GM12801 (cell line): ENCODE measurements at regions not wholly inside any gene's neighbourhood (a gene's known extent, or its start where the extent isn't known, plus 50 kb on each side); places are given as distances from the start of the nearest gene placed in this dataset.

ENCODE experiments used
- TF ChIP-seq, protein P1 (sequence below): IDR thresholded peaks from one replicate; pipeline ENCODE4 v1.5.1; 2011; ENCODE audit warnings: control low read depth; ENCODE audit not compliant: insufficient read length; ENCODE audit errors: extremely low read depth

DNA sequence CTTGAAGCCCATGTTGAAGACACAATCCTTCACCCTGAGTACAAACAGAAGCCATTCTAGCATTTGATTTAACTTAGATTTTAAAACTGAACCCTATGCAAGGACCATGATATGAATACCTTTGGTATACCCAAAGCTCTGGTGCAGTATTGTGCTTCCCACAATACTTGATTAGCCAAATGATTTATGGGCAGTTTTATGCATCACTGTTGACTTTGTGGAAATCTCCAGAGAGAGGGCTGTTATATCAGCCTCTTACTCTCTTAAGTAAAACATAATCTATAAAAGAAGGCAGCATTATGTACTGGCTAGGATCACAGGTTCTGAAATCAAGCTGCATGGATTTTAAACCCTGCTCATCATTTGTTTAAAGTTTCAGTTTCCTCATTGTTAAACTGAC lies 762.8 kb downstream of the EFNA5 start:
- TF ChIP-seq, protein P1, sequence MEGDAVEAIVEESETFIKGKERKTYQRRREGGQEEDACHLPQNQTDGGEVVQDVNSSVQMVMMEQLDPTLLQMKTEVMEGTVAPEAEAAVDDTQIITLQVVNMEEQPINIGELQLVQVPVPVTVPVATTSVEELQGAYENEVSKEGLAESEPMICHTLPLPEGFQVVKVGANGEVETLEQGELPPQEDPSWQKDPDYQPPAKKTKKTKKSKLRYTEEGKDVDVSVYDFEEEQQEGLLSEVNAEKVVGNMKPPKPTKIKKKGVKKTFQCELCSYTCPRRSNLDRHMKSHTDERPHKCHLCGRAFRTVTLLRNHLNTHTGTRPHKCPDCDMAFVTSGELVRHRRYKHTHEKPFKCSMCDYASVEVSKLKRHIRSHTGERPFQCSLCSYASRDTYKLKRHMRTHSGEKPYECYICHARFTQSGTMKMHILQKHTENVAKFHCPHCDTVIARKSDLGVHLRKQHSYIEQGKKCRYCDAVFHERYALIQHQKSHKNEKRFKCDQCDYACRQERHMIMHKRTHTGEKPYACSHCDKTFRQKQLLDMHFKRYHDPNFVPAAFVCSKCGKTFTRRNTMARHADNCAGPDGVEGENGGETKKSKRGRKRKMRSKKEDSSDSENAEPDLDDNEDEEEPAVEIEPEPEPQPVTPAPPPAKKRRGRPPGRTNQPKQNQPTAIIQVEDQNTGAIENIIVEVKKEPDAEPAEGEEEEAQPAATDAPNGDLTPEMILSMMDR, result no peak

DNA sequence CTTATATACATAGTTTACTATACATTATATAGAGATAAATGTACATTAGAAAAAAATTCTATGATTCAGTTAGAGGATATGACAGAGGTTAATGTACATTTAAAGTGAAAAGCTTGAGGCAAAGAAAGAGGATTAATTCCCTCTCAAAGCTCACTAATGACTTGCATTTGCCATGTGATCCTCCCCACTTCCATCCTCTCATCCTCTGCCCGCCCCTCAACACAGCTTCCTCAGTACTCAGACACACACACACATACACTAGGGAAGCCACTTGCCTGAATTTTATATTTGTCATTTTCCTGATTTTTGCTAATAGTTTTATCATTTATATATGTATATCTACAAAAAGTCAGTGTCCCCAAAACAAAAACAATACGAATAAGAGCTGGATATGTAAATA lies 764.5 kb downstream of the EFNA5 start:
- TF ChIP-seq, protein P1, result no peak

DNA sequence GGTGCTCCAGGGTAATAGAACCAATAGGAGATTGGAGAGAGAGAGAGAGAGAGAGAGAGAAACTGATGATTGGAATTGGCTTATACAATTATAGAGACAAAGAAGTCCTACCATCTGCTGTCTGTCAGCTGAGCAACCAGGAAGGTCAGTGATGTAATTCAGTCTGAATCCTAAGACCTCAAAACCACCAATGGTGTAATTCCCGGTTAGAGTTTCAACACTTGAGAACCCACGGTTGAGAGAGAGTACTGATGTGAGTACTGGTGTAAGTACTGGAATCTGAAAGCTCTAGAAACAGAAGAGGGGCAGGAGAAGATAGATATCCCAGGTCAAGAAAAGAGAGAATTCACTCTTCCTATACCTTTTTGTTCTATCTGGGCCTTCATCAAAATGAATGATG lies 775.8 kb downstream of the EFNA5 start:
- TF ChIP-seq, protein P1, result no peak

DNA sequence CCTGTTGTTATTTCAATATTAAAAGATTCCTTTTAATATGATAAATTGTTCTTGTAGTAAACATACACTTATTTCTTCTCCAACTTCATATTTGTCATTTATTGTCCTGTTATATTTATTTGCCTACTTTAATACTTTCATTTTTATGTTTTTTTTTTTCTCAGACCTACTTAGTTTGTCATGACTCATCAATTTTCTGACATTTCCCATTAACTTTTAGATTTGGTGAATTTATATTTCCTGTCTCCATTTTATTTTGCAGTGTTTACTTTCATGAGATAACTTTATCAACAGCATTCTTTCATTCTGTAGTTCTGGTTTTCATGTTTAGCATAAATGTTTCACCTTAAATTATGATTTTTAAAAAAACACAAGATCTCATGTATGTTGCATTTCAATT lies 788.7 kb downstream of the EFNA5 start:
- TF ChIP-seq, protein P1, result no peak

DNA sequence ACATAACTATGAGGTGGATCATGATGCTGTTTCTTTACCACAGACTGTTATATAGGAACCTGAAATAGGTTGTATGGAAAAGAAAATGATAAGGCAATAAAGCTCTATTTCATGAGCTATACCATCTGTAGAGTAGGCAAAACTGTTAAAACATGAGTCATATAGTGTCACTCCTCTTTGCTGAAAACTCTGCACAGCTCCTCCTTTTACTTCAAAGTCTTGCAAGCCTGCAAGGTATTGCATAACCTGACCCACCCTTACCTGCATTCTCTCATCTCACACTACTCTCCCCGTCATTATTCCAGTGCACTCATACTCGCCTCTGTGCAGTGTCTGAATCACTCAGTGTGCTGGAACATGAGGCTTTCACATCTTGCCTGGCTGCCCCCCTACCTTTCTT lies 790.1 kb downstream of the EFNA5 start:
- TF ChIP-seq, protein P1, result no peak

DNA sequence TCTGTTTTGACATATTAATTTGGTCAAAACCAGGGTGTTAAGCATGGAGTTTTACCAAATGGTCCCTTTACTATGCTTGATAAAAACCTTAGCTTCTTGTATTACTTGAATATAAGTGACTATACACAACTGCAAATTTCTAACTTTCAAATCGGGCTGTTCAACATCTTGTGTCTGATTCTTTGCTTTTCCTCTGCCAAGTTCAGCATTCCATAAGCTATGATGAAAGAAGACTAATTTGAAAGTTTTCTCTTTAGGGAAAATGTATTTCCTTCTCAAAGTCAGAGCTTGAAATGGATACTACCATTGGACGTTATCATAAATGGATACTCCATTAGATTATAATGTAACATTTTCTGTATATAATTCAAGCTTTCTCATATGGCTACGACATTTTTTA lies 792.9 kb downstream of the EFNA5 start:
- TF ChIP-seq, protein P1, result no peak

DNA sequence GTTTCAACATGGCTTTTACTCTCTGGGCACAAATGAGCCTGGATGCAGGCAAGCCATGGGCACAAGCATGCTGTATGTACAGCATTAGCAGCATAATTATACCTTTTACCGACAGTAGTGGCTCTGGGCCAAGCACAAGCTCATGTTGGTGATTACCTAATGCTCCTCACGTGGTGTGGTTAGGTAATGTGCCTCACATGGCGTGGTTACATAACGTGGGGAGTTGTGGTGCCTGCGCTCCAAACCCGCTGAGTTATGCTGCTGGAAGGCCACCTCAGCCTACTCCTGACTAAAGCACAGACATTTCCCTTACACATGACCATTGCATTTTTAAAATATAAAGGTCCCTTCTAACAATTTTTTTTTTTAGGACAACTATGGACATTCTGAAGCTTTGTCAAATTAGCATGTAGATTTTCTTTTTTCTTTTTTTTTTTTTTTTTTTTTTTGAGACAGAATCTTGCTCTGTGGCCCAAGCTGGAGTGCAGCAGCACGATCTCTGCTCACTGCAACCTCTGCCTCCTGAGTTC lies 794.0 kb downstream of the EFNA5 start:
- TF ChIP-seq, protein P1, result no peak

DNA sequence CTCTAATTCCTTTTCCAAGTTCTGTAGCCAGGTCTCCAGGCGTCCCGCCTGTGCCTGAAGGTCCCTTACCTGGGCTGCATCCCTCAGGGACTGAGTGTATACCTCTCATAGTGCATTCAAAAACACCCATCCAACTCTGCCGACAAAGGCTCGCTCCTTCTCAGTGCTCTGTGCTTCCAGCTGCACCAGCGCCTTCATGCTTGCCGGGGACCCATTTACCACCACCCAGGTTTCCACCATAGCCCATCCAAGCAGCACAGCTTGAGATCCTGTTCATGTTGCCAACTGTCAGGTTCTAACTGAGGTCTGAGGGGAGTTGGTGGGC lies 794.5 kb downstream of the EFNA5 start:
- TF ChIP-seq, protein P1, result no peak
